IPS-18a (cell line): ENCODE measurements at regions not wholly inside any gene's neighbourhood (a gene's known extent, or its start where the extent isn't known, plus 50 kb on each side); places are given as distances from the start of the nearest gene placed in this dataset.

Source experiments
- H3K27ac ChIP-seq: one replicate; pipeline ENCODE4 v1.5.1; 2013; ENCODE audit warnings: low read length
- H3K27me3 ChIP-seq: one replicate; pipeline ENCODE4 v1.6.1; 2013; ENCODE audit warnings: mild to moderate bottlenecking, low read length; ENCODE audit not compliant: control insufficient read depth, insufficient read depth
- H3K36me3 ChIP-seq: one replicate; pipeline ENCODE4 v1.6.1; 2013; ENCODE audit warnings: low read depth, low read length; ENCODE audit not compliant: control insufficient read depth
- H3K4me1 ChIP-seq: one replicate; pipeline ENCODE4 v1.6.1; 2013; ENCODE audit warnings: low read depth, low read length; ENCODE audit not compliant: control insufficient read depth
- H3K4me3 ChIP-seq: one replicate; pipeline ENCODE4 v1.5.1; 2013; ENCODE audit warnings: low read length
- H3K9ac ChIP-seq: one replicate; pipeline ENCODE4 v1.6.1; 2013; ENCODE audit warnings: mild to moderate bottlenecking, low read length, moderate library complexity
- H3K9me3 ChIP-seq: one replicate; pipeline ENCODE4 v1.6.1; 2013; ENCODE audit warnings: low read depth, low read length; ENCODE audit not compliant: control insufficient read depth

GRCh38 chrX:58051346-58051745 is 141.1 kb upstream of the ZXDA start:
- Histone ChIP-seq H3K9me3 (peaks cover 85% of the 10 kb centered on the region), H3K27me3 (no peaks in the 10 kb centered on the region), H3K9ac (no peak overlapping the region), H3K36me3 (no peaks in the 10 kb centered on the region), H3K27ac (no peak overlapping the region), H3K4me3 (no peak overlapping the region), H3K4me1 (no peaks in the 10 kb centered on the region)

GRCh38 chrX:58044130-58044529 is 133.9 kb upstream of the ZXDA start:
- Histone ChIP-seq H3K27ac (no peak overlapping the region), H3K9me3 (peaks cover 73% of the 10 kb centered on the region), H3K9ac (no peak overlapping the region), H3K4me1 (no peaks in the 10 kb centered on the region), H3K4me3 (no peak overlapping the region), H3K27me3 (no peaks in the 10 kb centered on the region), H3K36me3 (no peaks in the 10 kb centered on the region)

- no peaks in the 10 kb centered on the region for H3K36me3 ChIP-seq
- no peaks in the 10 kb centered on the region for H3K27me3 ChIP-seq
- no peaks in the 10 kb centered on the region for H3K4me1 ChIP-seq
- no peak overlapping the region for H3K27ac ChIP-seq
- no peak overlapping the region for H3K4me3 ChIP-seq
- H3K9ac ChIP-seq, result no peak overlapping the region
- H3K9me3 ChIP-seq, result peaks cover 72% of the 10 kb centered on the region
Observed at GRCh38 chrX:58025979-58026378, 115.7 kb upstream of the ZXDA start.

GRCh38 chrX:57985951-57986350 is 75.7 kb upstream of the ZXDA start:
- Histone ChIP-seq H3K27me3 (no peaks in the 10 kb centered on the region), H3K9me3 (peaks cover 63% of the 10 kb centered on the region), H3K36me3 (no peaks in the 10 kb centered on the region), H3K4me3 (no peak overlapping the region), H3K4me1 (no peaks in the 10 kb centered on the region), H3K9ac (no peak overlapping the region), H3K27ac (no peak overlapping the region)

- H3K9me3 ChIP-seq, result peaks cover 51% of the 10 kb centered on the region
- H3K4me3 ChIP-seq, result no peak overlapping the region
- H3K27me3 ChIP-seq, result no peaks in the 10 kb centered on the region
Observed at GRCh38 chrX:57984620-57985019, 74.4 kb upstream of the ZXDA start.

GRCh38 chrX:57977992-57978391 is 67.7 kb upstream of the ZXDA start:
- no peaks in the 10 kb centered on the region for H3K27me3 ChIP-seq
- no peaks in the 10 kb centered on the region for H3K36me3 ChIP-seq
- peaks cover 42% of the 10 kb centered on the region for H3K9me3 ChIP-seq
- H3K4me1 ChIP-seq, result no peaks in the 10 kb centered on the region
- H3K27ac ChIP-seq, result no peak overlapping the region
- no peak overlapping the region for H3K4me3 ChIP-seq
- no peak overlapping the region for H3K9ac ChIP-seq

More at GRCh38 chrX:57984620-57985019, 74.4 kb upstream of the ZXDA start:
- Histone ChIP-seq H3K4me1 (no peaks in the 10 kb centered on the region), H3K36me3 (no peaks in the 10 kb centered on the region), H3K27ac (no peak overlapping the region), H3K9ac (no peak overlapping the region)

GRCh38 chrX:57964975-57965374 is 54.7 kb upstream of the ZXDA start:
- Histone ChIP-seq H3K27ac (no peak overlapping the region), H3K4me1 (no peaks in the 10 kb centered on the region), H3K9ac (no peak overlapping the region), H3K9me3 (peaks cover 87% of the 10 kb centered on the region), H3K4me3 (no peak overlapping the region), H3K27me3 (no peaks in the 10 kb centered on the region), H3K36me3 (no peaks in the 10 kb centered on the region)
